Liver (tissue), 8 donors: ENCODE measurements at regions not wholly inside any gene's neighbourhood (a gene's known extent, or its start where the extent isn't known, plus 50 kb on each side); places are given as distances from the start of the nearest gene placed in this dataset.

Experiments
- DNase-seq: peaks from one replicate; pipeline ENCODE4 v3.0.0-alpha.2; 2017; ENCODE audit warnings: low spot score
- H3K27ac ChIP-seq, 2 donors: one replicate each; pipeline ENCODE4 v1.7.0; 2013; ENCODE audit warnings: inconsistent platforms in 2 of 2, low read length in 2 of 2, control low read depth in 1 of 2, low read depth in 1 of 2, mild to moderate bottlenecking in 1 of 2
- H3K27me3 ChIP-seq, 4 donors: one replicate each; pipeline versions ENCODE4 v1.6.1 to v1.7.0; 2013; ENCODE audit warnings: low read length in 3 of 4, inconsistent platforms in 1 of 4, mild to moderate bottlenecking in 1 of 4, moderate library complexity in 1 of 4; ENCODE audit not compliant: control insufficient read depth in 4 of 4, insufficient read depth in 4 of 4
- H3K36me3 ChIP-seq, 4 donors: one replicate each; pipeline versions ENCODE4 v1.6.1 to v1.7.0; 2013; ENCODE audit warnings: low read length in 3 of 4, mild to moderate bottlenecking in 3 of 4, low read depth in 1 of 4, moderate library complexity in 1 of 4; ENCODE audit not compliant: control insufficient read depth in 4 of 4, insufficient read depth in 3 of 4
- H3K4me1 ChIP-seq, 4 donors: one replicate each; pipeline versions ENCODE4 v1.6.1 to v1.7.0; 2013; ENCODE audit warnings: low read length in 3 of 4, mild to moderate bottlenecking in 3 of 4, moderate library complexity in 1 of 4; ENCODE audit not compliant: control insufficient read depth in 4 of 4, insufficient read depth in 4 of 4
- H3K4me3 ChIP-seq, 3 donors: one replicate each; pipeline versions ENCODE4 v1.6.1 to v1.7.0; 2013; ENCODE audit warnings: low read length in 3 of 3, control low read depth in 1 of 3, low read depth in 1 of 3, mild to moderate bottlenecking in 1 of 3
- H3K9ac ChIP-seq, 2 donors: one replicate each; pipeline ENCODE4 v1.7.0; 2013; ENCODE audit warnings: low read length in 2 of 2, mild to moderate bottlenecking in 2 of 2, moderate library complexity in 2 of 2, control low read depth in 1 of 2, low read depth in 1 of 2
- H3K9me3 ChIP-seq, 4 donors: one replicate each; pipeline versions ENCODE4 v1.6.1 to v1.7.0; 2013; ENCODE audit warnings: low read length in 3 of 4; ENCODE audit not compliant: control insufficient read depth in 4 of 4
- ATF3 ChIP-seq: IDR thresholded peaks from 2 replicates; pipeline ENCODE4 v1.6.1; 2016; ENCODE audit warnings: antibody characterized with exemption
- CTCF ChIP-seq: fragments of 150-350 bp; IDR thresholded peaks from 2 replicates; pipeline ENCODE4 v1.5.1; 2017; ENCODE audit warnings: improper control_type of control experiment, low read depth, low read length; ENCODE audit not compliant: missing input control
- EGR1 ChIP-seq, 2 donors: IDR thresholded peaks; 2 replicates each; pipeline ENCODE4 v1.6.1; 2016 to 2018; ENCODE audit warnings: antibody characterized with exemption in 2 of 2, low read depth in 2 of 2
- FOXA1 ChIP-seq: IDR thresholded peaks from 2 replicates; pipeline ENCODE4 v1.6.1; 2016; ENCODE audit warnings: antibody characterized with exemption
- FOXA2 ChIP-seq: IDR thresholded peaks from 2 replicates; pipeline ENCODE4 v1.6.1; 2016; ENCODE audit warnings: antibody characterized with exemption
- GABPA ChIP-seq, 2 donors: IDR thresholded peaks in 1 of 2; conservative IDR thresholded peaks in 1 of 2; 2 replicates each; pipeline ENCODE4 v1.6.1; 2016; ENCODE audit warnings: antibody characterized with exemption in 2 of 2, mild to moderate bottlenecking in 1 of 2, moderate library complexity in 1 of 2
- HNF4A ChIP-seq, 2 donors: conservative IDR thresholded peaks; 2 replicates each; pipeline ENCODE4 v1.6.1; 2016; ENCODE audit warnings: antibody characterized with exemption in 2 of 2, mild to moderate bottlenecking in 2 of 2
- HNF4G ChIP-seq: IDR thresholded peaks from 2 replicates; pipeline ENCODE4 v1.6.1; 2016; ENCODE audit warnings: antibody characterized with exemption
- JUND ChIP-seq, 2 donors: IDR thresholded peaks; 2 replicates each; pipeline ENCODE4 v1.6.1; 2016; ENCODE audit warnings: antibody characterized with exemption in 2 of 2
- MAX ChIP-seq: IDR thresholded peaks from 2 replicates; pipeline ENCODE4 v1.6.1; 2016; ENCODE audit warnings: antibody characterized with exemption
- NR2F2 ChIP-seq: IDR thresholded peaks from 2 replicates; pipeline ENCODE4 v1.6.1; 2016; ENCODE audit warnings: antibody characterized with exemption
- RAD21 ChIP-seq, 2 donors: IDR thresholded peaks; 2 replicates each; pipeline ENCODE4 v1.6.1; 2016; ENCODE audit warnings: antibody characterized with exemption in 2 of 2, mild to moderate bottlenecking in 2 of 2
- REST ChIP-seq: IDR thresholded peaks from 2 replicates; pipeline ENCODE4 v1.6.1; 2016; ENCODE audit warnings: antibody characterized with exemption, mild to moderate bottlenecking
- RXRA ChIP-seq, 2 donors: IDR thresholded peaks; 2 replicates each; pipeline ENCODE4 v1.6.1; 2017 to 2018; ENCODE audit warnings: antibody characterized with exemption in 2 of 2, mild to moderate bottlenecking in 1 of 2
- SP1 ChIP-seq: IDR thresholded peaks from 2 replicates; pipeline ENCODE4 v1.6.1; 2018; ENCODE audit warnings: antibody characterized with exemption, mild to moderate bottlenecking
- TAF1 ChIP-seq: conservative IDR thresholded peaks from 2 replicates; pipeline ENCODE4 v1.6.1; 2016; ENCODE audit warnings: antibody characterized with exemption, mild to moderate bottlenecking
- YY1 ChIP-seq: IDR thresholded peaks from 2 replicates; pipeline ENCODE4 v1.6.1; 2016; ENCODE audit warnings: antibody characterized with exemption, mild to moderate bottlenecking
- ZBTB33 ChIP-seq: IDR thresholded peaks from 2 replicates; pipeline ENCODE4 v1.6.1; 2016; ENCODE audit warnings: antibody characterized with exemption
- WGBS: extraction: QIAGEN DNeasy Blood & Tissue Kit; methylation state at CpG from one replicate; pipeline ENCODE4 v1.1.7; 2013; 5-methylcytosine and 5-hydroxymethylcytosine counted together
- donor health status: healthy.
- donor health status: healthy.
- donor health status: healthy.
- donor health status: healthy.
- donor health status: healthy.

- H3K9me3 ChIP-seq = no peaks in the 10 kb centered on the region
- DNase-seq = no peak
- no peak overlapping the region for H3K9ac ChIP-seq
- 87% methylated on average over 8 of the region's 8 CpGs for WGBS
- no peaks in the 10 kb centered on the region for H3K27me3 ChIP-seq
- H3K36me3 ChIP-seq = no peaks in the 10 kb centered on the region
- H3K4me1 ChIP-seq = no peaks in the 10 kb centered on the region
- H3K4me3 ChIP-seq = no peak overlapping the region
- no peak for TF ChIP-seq ZBTB33
- no peak for TF ChIP-seq HNF4G
- TF ChIP-seq FOXA2 = no peak
- TF ChIP-seq TAF1 = no peak
- no peak for TF ChIP-seq FOXA1
- no peak for TF ChIP-seq RAD21 (IDR thresholded peaks at IDR 0.05)
- TF ChIP-seq JUND (IDR thresholded peaks at IDR 0.05) = no peak
- no peak overlapping the region for H3K27ac ChIP-seq
Measured at GRCh38 chr1:213745451-213745850, 242.3 kb upstream of the PROX1 start.

GRCh38 chr1:213749558-213749957 lies 238.2 kb upstream of the PROX1 start:
- H3K27me3 ChIP-seq = no peaks in the 10 kb centered on the region
- H3K4me1 ChIP-seq = no peaks in the 10 kb centered on the region
- H3K9me3 ChIP-seq = no peaks in the 10 kb centered on the region
- H3K27ac ChIP-seq = no peak overlapping the region
- WGBS = 82% methylated on average over 8 of the region's 8 CpGs
- DNase-seq = no peak
- H3K36me3 ChIP-seq = no peaks in the 10 kb centered on the region
- TF ChIP-seq CTCF = no peak
- TF ChIP-seq JUND (IDR thresholded peaks at IDR 0.05) = no peak
- TF ChIP-seq FOXA1 = no peak
- no peak for TF ChIP-seq TAF1
- no peak for TF ChIP-seq HNF4G
- no peak for TF ChIP-seq FOXA2
- TF ChIP-seq MAX = no peak
- no peak for TF ChIP-seq GABPA (IDR thresholded peaks at IDR 0.05 in 1 of 2, conservative IDR thresholded peaks at IDR 0.05 in 1 of 2)
- no peak for TF ChIP-seq ATF3
- no peak for TF ChIP-seq NR2F2
- no peak for TF ChIP-seq REST
- TF ChIP-seq EGR1 (IDR thresholded peaks at IDR 0.05; ENCODE audit: low read depth in 2 of 2) = no peak
- TF ChIP-seq SP1 = no peak
- TF ChIP-seq HNF4A (conservative IDR thresholded peaks at IDR 0.05) = no peak
- no peak for TF ChIP-seq RXRA (IDR thresholded peaks at IDR 0.05)
- no peak for TF ChIP-seq RAD21 (IDR thresholded peaks at IDR 0.05)
- no peak for TF ChIP-seq YY1
- TF ChIP-seq ZBTB33 = no peak
- no peak overlapping the region for H3K4me3 ChIP-seq
- no peak overlapping the region for H3K9ac ChIP-seq
